Neural progenitor cell (in vitro differentiated cells): ENCODE measurements at regions not wholly inside any gene's neighbourhood (a gene's known extent, or its start where the extent isn't known, plus 50 kb on each side); places are given as distances from the start of the nearest gene placed in this dataset.

Source experiments
- EZH2 ChIP-seq: fragments of 200-600 bp; sonication (generic); IDR thresholded peaks from 2 replicates; pipeline ENCODE4 v1.6.1; 2017; ENCODE audit warnings: antibody characterized with exemption, mild to moderate bottlenecking, moderate library complexity
- EZH2phosphoT487 ChIP-seq: fragments of 200-600 bp; sonication (generic); IDR thresholded peaks from 2 replicates; pipeline ENCODE4 v1.6.1; 2017; ENCODE audit warnings: antibody characterized with exemption
- TF ChIP-seq, protein P1 (sequence below): fragments of 200-600 bp; sonication (generic); IDR thresholded peaks from 2 replicates; pipeline ENCODE4 v1.5.1; 2017; ENCODE audit warnings: antibody characterized with exemption, mild to moderate bottlenecking

DNA sequence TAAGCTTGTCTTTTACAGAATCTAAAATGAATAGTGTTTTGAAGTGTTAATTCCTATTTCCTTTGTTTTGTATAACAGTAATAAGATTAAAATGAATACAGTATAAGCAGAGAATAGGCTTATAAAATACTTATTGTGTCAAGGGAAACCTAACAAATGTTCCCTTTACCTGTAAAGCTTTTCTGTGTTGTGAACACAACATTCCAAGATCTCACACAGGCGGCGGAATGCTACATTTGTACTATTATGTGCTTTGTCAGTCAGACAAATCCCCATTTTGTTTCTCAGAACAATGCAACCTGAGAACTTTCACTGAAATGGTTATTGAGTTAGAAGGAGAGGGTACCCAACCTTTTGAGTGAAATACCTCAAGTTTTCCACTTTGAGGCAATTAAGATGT lies 1170.3 kb downstream of the OLFM4 start:
- TF ChIP-seq EZH2phosphoT487 (no peak), EZH2 (no peak)
- TF ChIP-seq, protein P1, sequence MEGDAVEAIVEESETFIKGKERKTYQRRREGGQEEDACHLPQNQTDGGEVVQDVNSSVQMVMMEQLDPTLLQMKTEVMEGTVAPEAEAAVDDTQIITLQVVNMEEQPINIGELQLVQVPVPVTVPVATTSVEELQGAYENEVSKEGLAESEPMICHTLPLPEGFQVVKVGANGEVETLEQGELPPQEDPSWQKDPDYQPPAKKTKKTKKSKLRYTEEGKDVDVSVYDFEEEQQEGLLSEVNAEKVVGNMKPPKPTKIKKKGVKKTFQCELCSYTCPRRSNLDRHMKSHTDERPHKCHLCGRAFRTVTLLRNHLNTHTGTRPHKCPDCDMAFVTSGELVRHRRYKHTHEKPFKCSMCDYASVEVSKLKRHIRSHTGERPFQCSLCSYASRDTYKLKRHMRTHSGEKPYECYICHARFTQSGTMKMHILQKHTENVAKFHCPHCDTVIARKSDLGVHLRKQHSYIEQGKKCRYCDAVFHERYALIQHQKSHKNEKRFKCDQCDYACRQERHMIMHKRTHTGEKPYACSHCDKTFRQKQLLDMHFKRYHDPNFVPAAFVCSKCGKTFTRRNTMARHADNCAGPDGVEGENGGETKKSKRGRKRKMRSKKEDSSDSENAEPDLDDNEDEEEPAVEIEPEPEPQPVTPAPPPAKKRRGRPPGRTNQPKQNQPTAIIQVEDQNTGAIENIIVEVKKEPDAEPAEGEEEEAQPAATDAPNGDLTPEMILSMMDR, result no peak
